Activated T-cell treated with anti-CD3 and anti-CD28 coated beads, Interleukin-2, amount 50 U/mL, for 4 hours (primary cell): ENCODE measurements at regions not wholly inside any gene's neighbourhood (a gene's known extent, or its start where the extent isn't known, plus 50 kb on each side); places are given as distances from the start of the nearest gene placed in this dataset.
"Not testable (repeated sequence)": the region's sequence is repeated elsewhere in the genome, so short reads cannot be mapped to it uniquely, and the experiment has no call there.

Source experiments
- ATAC-seq, 2 donors: fragments of 200-7000 bp; cut with Tn5 transposase; one replicate each; pipeline ENCODE4 v1.10.0; 2021
- DNase-seq: peaks from one replicate; pipeline ENCODE4 v3.0.0-alpha.2; 2020
- H3K27me3 Mint-ChIP-seq: one replicate; pipeline ENCODE4 v1.8.0; 2021; ENCODE audit warnings: low read depth, mixed read lengths
- H3K36me3 Mint-ChIP-seq: one replicate; pipeline ENCODE4 v1.8.0; 2022; ENCODE audit warnings: mixed read lengths; ENCODE audit not compliant: insufficient read depth
- H3K4me1 Mint-ChIP-seq: one replicate; pipeline ENCODE4 v1.8.0; 2021; ENCODE audit warnings: low read depth, mixed read lengths
- H3K4me3 Mint-ChIP-seq: one replicate; pipeline ENCODE4 v1.8.0; 2021; ENCODE audit warnings: mild to moderate bottlenecking, moderate library complexity, mixed read lengths
- H3K9me3 Mint-ChIP-seq: one replicate; pipeline ENCODE4 v1.8.0; 2021; ENCODE audit warnings: mixed read lengths

GRCh38 chr15:53059273-53060043, 269.3 kb upstream of the ONECUT1 start:
- no peaks in the 10 kb centered on the region for H3K4me1 Mint-ChIP-seq
- no peak overlapping the region for H3K4me3 Mint-ChIP-seq
- H3K36me3 Mint-ChIP-seq, result no peaks in the 10 kb centered on the region
- ATAC-seq (no peak), DNase-seq (no peak)
- peaks cover 3% of the 10 kb centered on the region for H3K9me3 Mint-ChIP-seq
- no peaks in the 10 kb centered on the region for H3K27me3 Mint-ChIP-seq

- Mint-ChIP-seq H3K9me3 (peaks cover 24% of the 10 kb centered on the region), H3K27me3 (no peaks in the 10 kb centered on the region), H3K4me1 (no peaks in the 10 kb centered on the region), H3K36me3 (no peaks in the 10 kb centered on the region), H3K4me3 (no peak overlapping the region)
- ATAC-seq (no peak), DNase-seq (no peak)
These were observed 256.1 kb upstream of the ONECUT1 start for GRCh38 chr15:53046153-53046790.

- H3K9me3 Mint-ChIP-seq, result peaks cover 9% of the 10 kb centered on the region
- no peak for DNase-seq
- no peak overlapping the region for H3K4me3 Mint-ChIP-seq
- H3K4me1 Mint-ChIP-seq, result no peaks in the 10 kb centered on the region
- ATAC-seq, result no peak
- no peaks in the 10 kb centered on the region for H3K36me3 Mint-ChIP-seq
- peaks cover 10% of the 10 kb centered on the region for H3K27me3 Mint-ChIP-seq
These were observed 248.5 kb upstream of the ONECUT1 start for GRCh38 chr15:53038655-53038941.

- no peak for DNase-seq
- H3K36me3 Mint-ChIP-seq, result no peaks in the 10 kb centered on the region
- no peaks in the 10 kb centered on the region for H3K4me1 Mint-ChIP-seq
- H3K27me3 Mint-ChIP-seq, result peaks cover 10% of the 10 kb centered on the region
- no peak overlapping the region for H3K4me3 Mint-ChIP-seq
- H3K9me3 Mint-ChIP-seq, result peaks cover 4% of the 10 kb centered on the region
- ATAC-seq, result no peak
These were observed 247.9 kb upstream of the ONECUT1 start for GRCh38 chr15:53037904-53038654.

GRCh38 chr15:53036641-53037040, 246.5 kb upstream of the ONECUT1 start:
- no peak overlapping the region for H3K4me3 Mint-ChIP-seq
- no peak for ATAC-seq
- no peaks in the 10 kb centered on the region for H3K9me3 Mint-ChIP-seq
- DNase-seq, result no peak
- no peaks in the 10 kb centered on the region for H3K4me1 Mint-ChIP-seq
- peaks cover 10% of the 10 kb centered on the region for H3K27me3 Mint-ChIP-seq
- no peaks in the 10 kb centered on the region for H3K36me3 Mint-ChIP-seq

GRCh38 chr15:53034767-53035245, 244.7 kb upstream of the ONECUT1 start:
- Mint-ChIP-seq H3K36me3 (no peaks in the 10 kb centered on the region), H3K9me3 (no peaks in the 10 kb centered on the region), H3K27me3 (peaks cover 10% of the 10 kb centered on the region), H3K4me1 (no peaks in the 10 kb centered on the region), H3K4me3 (no peak overlapping the region)
- DNase-seq (no peak), ATAC-seq (no peak)

- Mint-ChIP-seq H3K27me3 (peaks cover 7% of the 10 kb centered on the region), H3K4me3 (no peak overlapping the region), H3K9me3 (no peaks in the 10 kb centered on the region), H3K36me3 (no peaks in the 10 kb centered on the region), H3K4me1 (no peaks in the 10 kb centered on the region)
- ATAC-seq, result no peak
- no peak for DNase-seq
These were observed 243.6 kb upstream of the ONECUT1 start for GRCh38 chr15:53033709-53034108.

- DNase-seq (no peak), ATAC-seq (no peak)
- no peaks in the 10 kb centered on the region for H3K27me3 Mint-ChIP-seq
- H3K9me3 Mint-ChIP-seq, result peaks cover 5% of the 10 kb centered on the region
- no peaks in the 10 kb centered on the region for H3K36me3 Mint-ChIP-seq
- H3K4me1 Mint-ChIP-seq, result no peaks in the 10 kb centered on the region
- no peak overlapping the region for H3K4me3 Mint-ChIP-seq
These were observed 241.3 kb upstream of the ONECUT1 start for GRCh38 chr15:53031469-53031868.

GRCh38 chr15:53022788-53023187, 232.7 kb upstream of the ONECUT1 start:
- no peak for ATAC-seq
- DNase-seq, result no peak
- Mint-ChIP-seq H3K4me1 (no peaks in the 10 kb centered on the region), H3K27me3 (peaks cover 11% of the 10 kb centered on the region), H3K9me3 (peaks cover 20% of the 10 kb centered on the region), H3K36me3 (no peaks in the 10 kb centered on the region), H3K4me3 (no peak overlapping the region)

- no peaks in the 10 kb centered on the region for H3K4me1 Mint-ChIP-seq
- no peaks in the 10 kb centered on the region for H3K27me3 Mint-ChIP-seq
- no peaks in the 10 kb centered on the region for H3K36me3 Mint-ChIP-seq
- no peak for ATAC-seq
- H3K9me3 Mint-ChIP-seq, result no peaks in the 10 kb centered on the region
- H3K4me3 Mint-ChIP-seq, result no peak overlapping the region
- no peak for DNase-seq
These were observed 223.2 kb upstream of the ONECUT1 start for GRCh38 chr15:53013329-53013728.

GRCh38 chr15:53011779-53012178, 221.6 kb upstream of the ONECUT1 start:
- not testable (repeated sequence) for H3K4me3 Mint-ChIP-seq, H3K9me3 Mint-ChIP-seq, ATAC-seq, H3K4me1 Mint-ChIP-seq, DNase-seq, H3K36me3 Mint-ChIP-seq, H3K27me3 Mint-ChIP-seq

- Mint-ChIP-seq H3K27me3 (peaks cover 4% of the 10 kb centered on the region), H3K4me1 (no peaks in the 10 kb centered on the region), H3K9me3 (no peaks in the 10 kb centered on the region), H3K4me3 (no peak overlapping the region), H3K36me3 (no peaks in the 10 kb centered on the region)
- ATAC-seq (no peak), DNase-seq (no peak)
These were observed 219.0 kb upstream of the ONECUT1 start for GRCh38 chr15:53009093-53009492.

- no peaks in the 10 kb centered on the region for H3K9me3 Mint-ChIP-seq
- H3K27me3 Mint-ChIP-seq, result peaks cover 2% of the 10 kb centered on the region
- no peaks in the 10 kb centered on the region for H3K4me1 Mint-ChIP-seq
- DNase-seq, result no peak
- H3K4me3 Mint-ChIP-seq, result no peak overlapping the region
- ATAC-seq, result no peak
- no peaks in the 10 kb centered on the region for H3K36me3 Mint-ChIP-seq
These were observed 210.3 kb upstream of the ONECUT1 start for GRCh38 chr15:53000409-53000808.

- DNase-seq (no peak), ATAC-seq (no peak)
- H3K9me3 Mint-ChIP-seq, result peaks cover 19% of the 10 kb centered on the region
- peaks cover 2% of the 10 kb centered on the region for H3K27me3 Mint-ChIP-seq
- no peaks in the 10 kb centered on the region for H3K36me3 Mint-ChIP-seq
- H3K4me3 Mint-ChIP-seq, result no peak overlapping the region
- no peaks in the 10 kb centered on the region for H3K4me1 Mint-ChIP-seq
These were observed 207.0 kb upstream of the ONECUT1 start for GRCh38 chr15:52997123-52997522.

GRCh38 chr15:52994290-52994689, 204.2 kb upstream of the ONECUT1 start:
- Mint-ChIP-seq H3K4me1 (no peaks in the 10 kb centered on the region), H3K36me3 (no peaks in the 10 kb centered on the region), H3K9me3 (peaks cover 19% of the 10 kb centered on the region), H3K27me3 (peaks cover 2% of the 10 kb centered on the region), H3K4me3 (no peak overlapping the region)
- ATAC-seq, result no peak
- no peak for DNase-seq
